HL-60 (cell line): ENCODE measurements at regions not wholly inside any gene's neighbourhood (a gene's known extent, or its start where the extent isn't known, plus 50 kb on each side); places are given as distances from the start of the nearest gene placed in this dataset.

Source experiments
- GABPA ChIP-seq: IDR thresholded peaks from 2 replicates; pipeline ENCODE4 v1.6.1; 2012; ENCODE audit warnings: low read depth
- POLR2AphosphoS5 ChIP-seq: IDR thresholded peaks from 2 replicates; pipeline ENCODE4 v1.6.1; 2012; ENCODE audit warnings: low read depth
- TF ChIP-seq, protein P1 (sequence below): IDR thresholded peaks from one replicate; pipeline ENCODE4 v1.5.1; 2011; ENCODE audit warnings: low read length, control low read depth, inconsistent platforms; ENCODE audit not compliant: insufficient read depth
- TF ChIP-seq, protein P2 (sequence below): IDR thresholded peaks from 2 replicates; pipeline ENCODE4 v1.6.1; 2012; ENCODE audit warnings: low read depth; ENCODE audit not compliant: insufficient replicate concordance

DNA sequence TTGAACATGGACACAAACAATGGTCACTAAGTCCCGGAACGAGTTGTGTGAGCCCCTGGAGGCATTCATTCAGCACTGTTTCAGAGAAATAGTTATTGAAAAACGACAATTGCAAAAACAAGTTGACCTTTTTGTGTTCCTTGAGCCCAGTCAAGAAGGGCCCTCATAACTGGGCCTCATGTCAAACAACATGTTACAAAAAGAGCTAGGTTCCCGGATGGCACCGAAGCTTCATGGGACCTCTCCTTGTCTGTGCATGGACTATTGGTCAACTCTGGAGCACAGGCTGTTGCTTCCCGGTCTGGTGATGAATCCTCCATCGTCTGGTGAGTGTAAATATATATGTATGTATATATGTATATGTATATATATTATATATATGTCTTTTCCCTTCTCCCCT lies 176.6 kb downstream of the ALG10 start:
- TF ChIP-seq, protein P1, sequence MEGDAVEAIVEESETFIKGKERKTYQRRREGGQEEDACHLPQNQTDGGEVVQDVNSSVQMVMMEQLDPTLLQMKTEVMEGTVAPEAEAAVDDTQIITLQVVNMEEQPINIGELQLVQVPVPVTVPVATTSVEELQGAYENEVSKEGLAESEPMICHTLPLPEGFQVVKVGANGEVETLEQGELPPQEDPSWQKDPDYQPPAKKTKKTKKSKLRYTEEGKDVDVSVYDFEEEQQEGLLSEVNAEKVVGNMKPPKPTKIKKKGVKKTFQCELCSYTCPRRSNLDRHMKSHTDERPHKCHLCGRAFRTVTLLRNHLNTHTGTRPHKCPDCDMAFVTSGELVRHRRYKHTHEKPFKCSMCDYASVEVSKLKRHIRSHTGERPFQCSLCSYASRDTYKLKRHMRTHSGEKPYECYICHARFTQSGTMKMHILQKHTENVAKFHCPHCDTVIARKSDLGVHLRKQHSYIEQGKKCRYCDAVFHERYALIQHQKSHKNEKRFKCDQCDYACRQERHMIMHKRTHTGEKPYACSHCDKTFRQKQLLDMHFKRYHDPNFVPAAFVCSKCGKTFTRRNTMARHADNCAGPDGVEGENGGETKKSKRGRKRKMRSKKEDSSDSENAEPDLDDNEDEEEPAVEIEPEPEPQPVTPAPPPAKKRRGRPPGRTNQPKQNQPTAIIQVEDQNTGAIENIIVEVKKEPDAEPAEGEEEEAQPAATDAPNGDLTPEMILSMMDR = no peak
- no peak for TF ChIP-seq POLR2AphosphoS5
- TF ChIP-seq, protein P2, sequence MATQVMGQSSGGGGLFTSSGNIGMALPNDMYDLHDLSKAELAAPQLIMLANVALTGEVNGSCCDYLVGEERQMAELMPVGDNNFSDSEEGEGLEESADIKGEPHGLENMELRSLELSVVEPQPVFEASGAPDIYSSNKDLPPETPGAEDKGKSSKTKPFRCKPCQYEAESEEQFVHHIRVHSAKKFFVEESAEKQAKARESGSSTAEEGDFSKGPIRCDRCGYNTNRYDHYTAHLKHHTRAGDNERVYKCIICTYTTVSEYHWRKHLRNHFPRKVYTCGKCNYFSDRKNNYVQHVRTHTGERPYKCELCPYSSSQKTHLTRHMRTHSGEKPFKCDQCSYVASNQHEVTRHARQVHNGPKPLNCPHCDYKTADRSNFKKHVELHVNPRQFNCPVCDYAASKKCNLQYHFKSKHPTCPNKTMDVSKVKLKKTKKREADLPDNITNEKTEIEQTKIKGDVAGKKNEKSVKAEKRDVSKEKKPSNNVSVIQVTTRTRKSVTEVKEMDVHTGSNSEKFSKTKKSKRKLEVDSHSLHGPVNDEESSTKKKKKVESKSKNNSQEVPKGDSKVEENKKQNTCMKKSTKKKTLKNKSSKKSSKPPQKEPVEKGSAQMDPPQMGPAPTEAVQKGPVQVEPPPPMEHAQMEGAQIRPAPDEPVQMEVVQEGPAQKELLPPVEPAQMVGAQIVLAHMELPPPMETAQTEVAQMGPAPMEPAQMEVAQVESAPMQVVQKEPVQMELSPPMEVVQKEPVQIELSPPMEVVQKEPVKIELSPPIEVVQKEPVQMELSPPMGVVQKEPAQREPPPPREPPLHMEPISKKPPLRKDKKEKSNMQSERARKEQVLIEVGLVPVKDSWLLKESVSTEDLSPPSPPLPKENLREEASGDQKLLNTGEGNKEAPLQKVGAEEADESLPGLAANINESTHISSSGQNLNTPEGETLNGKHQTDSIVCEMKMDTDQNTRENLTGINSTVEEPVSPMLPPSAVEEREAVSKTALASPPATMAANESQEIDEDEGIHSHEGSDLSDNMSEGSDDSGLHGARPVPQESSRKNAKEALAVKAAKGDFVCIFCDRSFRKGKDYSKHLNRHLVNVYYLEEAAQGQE = no peak
- TF ChIP-seq GABPA = no peak
